Iris pigment epithelial cell (primary cell): ENCODE measurements at regions not wholly inside any gene's neighbourhood (a gene's known extent, or its start where the extent isn't known, plus 50 kb on each side); places are given as distances from the start of the nearest gene placed in this dataset.
"Not testable (repeated sequence)": the region's sequence is repeated elsewhere in the genome, so short reads cannot be mapped to it uniquely, and the experiment has no call there.

Experiments
- DNase-seq: peaks from one replicate; pipeline ENCODE4 v3.0.0-alpha.2; 2011; ENCODE audit warnings: low read depth

DNA sequence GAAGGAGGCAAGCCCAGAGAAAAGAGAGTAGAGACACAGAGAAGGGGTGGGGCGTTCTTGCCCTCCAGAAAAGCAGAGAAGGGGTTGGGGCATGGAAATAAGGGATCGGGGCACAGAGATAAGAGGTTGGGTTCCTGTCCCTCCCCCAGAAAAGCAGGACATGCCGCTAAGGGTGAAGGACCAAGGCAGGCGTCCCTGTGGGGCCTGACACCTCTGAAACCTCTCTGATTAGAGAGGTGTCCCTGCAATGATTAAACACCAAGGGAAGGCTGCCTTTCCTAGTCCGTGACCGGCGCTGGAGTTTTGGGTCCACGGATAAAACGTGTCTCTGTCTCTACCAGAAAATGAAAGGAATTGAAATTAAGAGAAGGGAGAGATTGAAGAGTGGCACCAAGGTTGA lies 914.0 kb upstream of the CRIM1 start:
- not testable (repeated sequence) for DNase-seq

DNA sequence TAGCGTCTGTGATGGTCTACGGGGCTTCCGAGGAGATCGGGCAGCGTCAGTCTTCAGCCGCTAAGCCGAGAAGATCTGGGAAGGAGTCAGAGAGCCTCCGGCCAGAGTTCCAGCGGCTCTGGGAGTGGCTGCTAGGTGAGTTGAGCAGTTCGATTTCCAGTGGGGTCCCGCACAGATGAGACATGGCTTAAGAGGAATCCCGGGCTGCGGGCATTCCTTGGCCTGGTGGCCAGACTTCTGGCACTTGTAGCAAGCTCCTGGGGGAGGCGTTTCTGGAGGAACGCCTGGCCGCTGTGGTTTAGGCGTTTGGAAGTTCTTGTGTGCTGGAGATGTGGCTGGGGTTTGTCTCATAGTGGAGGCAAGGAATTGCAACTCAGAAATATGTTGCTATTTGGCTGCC lies 915.3 kb upstream of the CRIM1 start:
- not testable (repeated sequence) for DNase-seq

DNA sequence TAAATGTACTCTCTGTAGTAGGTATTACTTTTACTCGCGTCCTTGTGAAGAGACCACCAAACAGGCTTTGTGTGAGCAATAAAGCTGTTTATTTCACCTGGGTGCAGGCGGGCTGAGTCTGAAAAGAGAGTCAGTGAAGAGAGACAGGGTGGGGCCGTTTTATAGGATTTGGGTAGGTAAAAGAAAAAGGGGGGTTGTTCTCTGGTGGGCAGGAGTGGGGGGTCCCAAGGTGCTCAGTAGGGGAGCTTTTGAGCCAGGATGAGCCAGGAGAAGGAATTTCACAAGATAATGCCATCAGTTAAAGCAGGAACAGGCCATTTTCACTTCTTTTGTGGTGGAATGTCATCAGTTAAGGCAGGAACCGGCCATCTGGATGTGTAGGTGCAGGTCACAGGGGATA lies 918.7 kb upstream of the CRIM1 start:
- DNase-seq = not testable (repeated sequence)

DNA sequence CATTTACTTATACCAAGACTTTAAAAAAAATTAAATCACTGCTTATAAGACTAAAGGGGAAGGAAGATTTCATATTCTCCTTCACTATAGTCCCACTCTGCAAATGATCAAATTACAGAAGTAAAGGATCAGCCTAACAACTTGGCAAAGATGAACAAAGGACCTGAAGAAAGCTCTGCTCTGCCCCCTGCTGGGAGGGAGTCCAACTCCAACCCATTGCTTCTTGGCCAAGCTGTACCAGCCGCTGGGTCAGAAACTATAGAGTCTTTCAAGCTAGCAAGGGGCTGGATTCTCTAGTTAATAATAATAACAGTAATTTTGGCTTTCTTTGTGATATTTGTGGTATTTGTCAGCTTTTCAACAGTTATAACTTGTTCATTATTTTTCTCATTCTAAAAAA lies 927.0 kb upstream of the CRIM1 start:
- peak; percentile 11 for DNase-seq

DNA sequence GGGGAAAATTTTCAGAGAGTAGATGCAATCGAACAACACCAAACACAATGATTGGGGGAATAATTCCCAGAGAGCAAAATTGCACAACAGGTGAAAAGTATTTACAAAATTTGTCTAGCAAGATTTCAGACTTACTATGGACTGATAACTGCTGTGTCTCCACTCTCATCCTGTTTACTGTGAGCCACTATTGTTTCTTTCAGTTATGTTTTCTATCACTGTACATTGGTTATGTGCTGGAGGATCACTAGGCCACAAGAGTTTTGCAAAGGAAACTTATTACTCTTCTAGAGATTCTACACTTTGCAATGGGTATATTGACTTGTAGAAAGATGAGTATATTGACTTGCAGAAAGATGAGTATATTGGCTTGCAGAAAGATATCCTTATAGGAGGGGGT lies 934.1 kb upstream of the CRIM1 start:
- no peak for DNase-seq

DNA sequence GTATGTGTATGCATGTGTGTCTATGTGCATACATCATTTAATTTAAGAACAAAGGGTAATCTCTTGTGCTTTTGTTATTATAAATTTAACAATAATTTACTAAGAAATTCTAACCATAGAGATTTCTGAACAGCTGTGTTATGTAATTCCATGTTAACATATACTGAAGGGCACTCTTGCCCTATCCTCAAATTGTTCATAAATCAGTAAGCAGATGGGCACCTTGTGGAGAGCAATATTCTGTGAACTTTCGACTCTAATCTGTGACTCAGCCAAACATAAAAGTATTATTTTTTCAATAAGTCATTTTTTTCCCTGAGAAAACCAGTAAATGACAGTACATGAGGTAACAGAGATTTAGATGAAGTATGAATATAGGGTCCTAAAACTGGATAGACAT lies 938.3 kb upstream of the CRIM1 start:
- DNase-seq = peak; percentile 4

DNA sequence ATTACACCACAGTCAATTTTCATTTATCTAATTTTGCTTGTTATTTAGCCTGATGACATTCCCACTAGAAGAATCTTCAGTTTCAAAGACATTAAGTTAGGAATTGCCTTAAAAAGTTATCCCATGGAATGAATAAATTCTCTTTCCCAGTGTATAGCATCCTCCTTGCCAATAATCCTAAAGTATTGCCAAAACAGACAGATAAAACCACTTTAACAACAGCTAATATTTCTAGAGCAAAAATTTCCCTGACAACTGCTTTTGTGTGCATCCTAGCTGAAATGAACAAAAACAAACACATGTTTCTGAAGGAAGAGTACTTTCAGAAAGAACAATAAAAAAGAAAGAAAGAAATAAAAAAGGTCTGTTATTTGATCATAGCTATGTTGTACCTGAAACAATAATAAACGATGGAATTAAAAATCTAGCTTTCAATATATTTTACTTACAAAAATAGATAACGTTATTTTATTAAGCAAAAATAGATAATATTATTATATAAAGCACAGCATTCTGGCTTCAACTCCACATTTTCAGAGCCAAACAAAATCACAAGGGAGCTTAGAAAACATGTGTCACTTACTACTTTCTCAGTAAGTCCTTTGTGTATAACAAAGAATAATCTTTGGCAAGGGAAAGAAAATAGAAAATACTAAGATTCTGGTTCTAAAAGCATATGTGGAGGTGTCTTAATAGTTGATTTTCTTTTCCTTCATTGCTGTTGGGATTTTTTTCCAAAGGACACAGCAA lies 939.0 kb upstream of the CRIM1 start:
- no peak for DNase-seq

DNA sequence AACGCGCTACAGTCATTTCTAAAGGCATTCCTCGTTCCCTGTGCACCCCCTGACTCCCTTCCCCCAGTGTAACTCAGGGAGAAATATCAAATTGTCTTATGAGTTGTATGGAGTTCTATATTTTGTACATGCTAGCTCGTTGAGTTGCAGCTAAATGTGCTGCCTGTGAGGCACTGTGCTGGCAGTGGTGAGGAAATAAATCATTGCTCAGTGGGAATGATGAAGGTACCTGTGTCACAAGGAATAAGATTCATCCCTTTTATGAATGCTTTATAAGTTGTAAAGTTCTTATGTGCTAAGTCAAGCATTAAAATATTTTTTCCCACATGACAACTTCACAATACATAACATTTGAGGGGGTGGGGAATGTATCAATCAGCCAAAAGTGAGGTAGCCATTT lies 939.6 kb upstream of the CRIM1 start:
- DNase-seq = no peak

DNA sequence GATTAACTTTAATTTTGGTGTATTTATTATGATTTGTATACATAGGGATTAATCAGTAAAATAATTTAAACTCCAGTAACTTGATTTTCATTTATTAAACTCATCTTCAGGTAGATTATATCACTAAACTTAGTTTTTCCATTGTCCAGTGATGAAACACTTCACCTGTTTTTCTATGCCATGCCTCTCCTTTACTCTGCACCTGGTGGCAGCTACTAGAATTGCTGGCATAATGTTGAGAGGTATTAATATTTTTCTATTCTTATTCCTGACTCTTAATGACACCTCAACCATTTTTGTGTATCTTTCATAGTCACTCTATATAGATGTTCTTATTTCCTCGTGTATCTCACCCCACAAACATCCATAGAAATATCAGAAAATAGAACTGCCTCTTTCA lies 940.3 kb upstream of the CRIM1 start:
- peak; percentile 1 for DNase-seq

DNA sequence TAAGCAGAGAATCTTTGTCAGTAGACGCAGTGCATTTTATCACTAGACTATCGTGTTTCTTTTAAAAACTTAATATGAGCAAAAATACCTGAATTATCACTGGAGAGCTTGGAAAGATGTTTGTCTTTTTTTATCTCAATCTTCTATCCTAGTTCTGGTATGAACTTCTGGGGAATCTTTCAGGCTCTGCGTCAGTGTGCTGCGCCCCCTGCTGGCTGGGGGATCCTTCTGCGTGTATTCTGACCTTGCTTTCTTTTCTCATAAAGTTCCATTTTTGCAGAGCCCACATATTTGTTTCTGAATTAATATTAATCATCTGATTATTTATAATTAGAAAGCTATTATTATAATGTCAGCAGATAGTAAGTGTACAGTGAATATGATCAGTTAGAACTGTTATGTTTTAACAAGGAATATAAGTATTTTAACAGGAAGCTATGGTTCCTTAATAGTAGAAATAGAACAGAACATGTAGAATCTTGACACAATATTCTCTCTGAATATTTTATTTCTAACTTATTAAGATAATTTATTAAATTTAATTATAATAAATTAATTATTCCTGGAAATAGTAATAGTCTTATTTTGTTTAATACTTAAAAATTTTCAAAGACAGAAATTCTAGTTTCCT lies 945.0 kb upstream of the CRIM1 start:
- DNase-seq = peak; percentile 54

DNA sequence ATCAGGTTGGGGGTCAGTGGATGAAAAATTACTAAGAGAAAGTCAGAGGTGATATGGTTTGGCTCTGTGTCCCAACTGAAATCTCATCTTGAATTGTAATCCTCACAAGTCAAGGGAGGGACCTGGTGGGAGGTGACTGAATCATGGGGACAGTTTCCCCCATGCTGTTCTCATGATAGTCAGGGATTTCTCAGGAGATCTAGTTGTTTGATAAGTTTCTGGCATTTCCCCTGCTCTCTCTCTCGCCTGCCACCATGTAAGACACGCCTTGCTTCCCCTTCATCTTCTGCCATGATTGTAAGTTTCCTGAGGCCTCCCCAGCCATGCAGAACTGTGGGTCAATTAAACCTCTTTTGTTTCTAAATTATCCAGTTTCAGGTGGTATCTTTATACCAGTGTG lies 945.8 kb upstream of the CRIM1 start:
- no peak for DNase-seq

DNA sequence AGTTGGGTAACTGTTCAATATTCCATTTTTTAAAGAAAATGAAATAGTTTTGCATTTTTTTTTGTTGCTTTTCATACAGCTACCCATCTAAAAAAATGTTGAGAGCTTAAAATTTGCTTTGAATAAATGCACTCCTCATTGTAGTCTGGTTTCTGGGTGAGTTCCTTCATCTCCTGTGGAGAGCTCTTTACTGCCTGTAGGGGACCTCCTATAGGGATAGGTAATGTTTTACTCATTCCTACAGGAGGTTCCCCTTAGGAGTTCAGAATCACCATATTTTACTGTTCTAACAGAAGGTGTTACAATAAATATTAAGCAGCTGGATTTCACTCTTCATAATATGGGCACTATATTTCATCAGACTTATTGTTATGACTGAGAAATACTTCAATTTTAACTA lies 947.3 kb upstream of the CRIM1 start:
- no peak for DNase-seq

DNA sequence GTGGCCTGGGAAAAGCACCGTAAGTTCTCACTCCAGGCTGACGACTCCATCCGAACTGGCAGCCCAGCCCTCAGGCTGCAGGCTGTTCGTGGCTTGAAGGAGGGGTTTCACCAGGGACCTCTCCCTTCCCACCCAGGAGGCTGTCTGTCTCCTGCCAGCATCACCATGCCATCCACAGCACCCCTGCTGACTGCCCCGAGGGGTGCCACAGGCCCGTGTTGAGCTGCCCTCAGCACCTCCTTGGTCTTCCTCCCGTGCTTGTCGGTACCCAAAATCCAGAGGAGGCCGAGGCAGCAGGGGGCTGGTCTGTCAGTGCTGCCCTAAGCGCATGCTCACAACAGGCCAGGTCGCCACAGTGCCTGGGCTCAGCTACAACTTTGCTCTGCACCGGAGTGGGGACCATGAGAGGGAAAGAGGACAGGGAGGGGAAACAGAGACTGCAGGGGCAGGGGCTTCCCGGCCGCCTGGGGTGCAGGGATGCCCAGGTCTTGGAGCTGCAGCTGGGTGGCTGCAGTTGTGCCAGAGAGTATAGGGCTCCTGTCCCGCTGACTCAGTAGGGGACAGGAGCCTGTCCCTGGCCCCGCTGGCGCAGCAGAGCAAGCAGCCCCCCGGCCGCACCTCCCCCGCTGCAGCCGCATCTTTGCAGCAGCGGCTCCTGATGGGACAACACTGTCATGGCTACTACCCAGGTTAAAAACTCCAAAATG lies 963.7 kb upstream of the CRIM1 start:
- no peak for DNase-seq

DNA sequence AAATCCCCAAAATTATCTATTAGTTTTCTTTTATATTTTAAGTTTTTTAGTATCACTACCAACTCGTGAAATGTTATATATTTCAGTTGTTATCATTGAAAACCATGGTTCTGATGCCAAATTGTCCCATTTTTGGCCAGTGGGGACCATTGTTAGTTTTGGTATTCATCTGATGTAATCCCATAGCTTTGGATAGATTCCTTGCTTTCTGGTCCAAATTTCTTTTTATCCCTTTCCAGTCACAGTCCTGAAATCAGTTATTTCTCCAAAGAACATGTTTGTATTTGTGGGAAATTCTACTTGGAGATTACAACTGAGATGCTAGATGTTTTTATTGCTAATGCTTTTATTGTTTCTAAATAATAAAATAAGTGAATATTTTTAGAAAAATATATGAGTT lies 976.8 kb upstream of the CRIM1 start:
- DNase-seq = no peak

DNA sequence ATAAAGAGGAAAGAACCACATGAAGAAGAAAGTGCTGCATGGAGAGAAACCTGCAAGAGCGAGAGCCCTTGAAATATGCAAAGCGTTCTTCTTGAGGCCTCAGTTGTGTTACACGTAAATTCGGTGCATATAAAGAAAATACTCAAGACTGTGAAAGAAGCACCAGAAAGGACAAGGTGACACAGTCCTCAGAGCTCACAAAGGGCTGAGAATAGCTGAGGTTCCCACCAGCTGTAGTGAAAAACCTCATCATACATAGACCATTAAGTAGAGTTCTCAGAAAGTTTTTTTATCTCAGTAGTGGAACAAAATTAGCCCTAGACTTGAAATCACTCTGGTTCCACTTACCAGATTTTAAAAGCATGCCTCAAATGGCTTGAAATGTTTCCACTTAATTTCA lies 980.7 kb upstream of the CRIM1 start:
- DNase-seq = no peak

DNA sequence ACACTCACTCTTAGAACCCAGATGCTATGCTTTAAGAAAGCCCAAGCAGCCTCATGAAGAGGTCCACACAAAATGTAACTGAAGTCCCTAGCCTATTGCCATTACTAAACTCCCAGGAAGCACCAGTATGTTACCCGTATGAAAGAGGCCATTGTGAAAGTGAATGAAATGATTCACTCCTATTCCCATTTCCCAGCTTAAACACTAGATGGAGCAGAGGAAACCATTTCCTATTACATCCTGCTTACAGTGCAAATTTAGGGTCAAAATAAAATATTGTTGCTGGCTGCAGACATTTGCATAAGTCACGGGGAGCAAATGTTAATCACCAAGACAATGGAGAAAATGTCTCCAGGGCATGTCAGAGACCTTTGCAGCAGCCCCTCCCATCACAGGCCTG lies 989.7 kb upstream of the CRIM1 start:
- peak; percentile 27 for DNase-seq

DNA sequence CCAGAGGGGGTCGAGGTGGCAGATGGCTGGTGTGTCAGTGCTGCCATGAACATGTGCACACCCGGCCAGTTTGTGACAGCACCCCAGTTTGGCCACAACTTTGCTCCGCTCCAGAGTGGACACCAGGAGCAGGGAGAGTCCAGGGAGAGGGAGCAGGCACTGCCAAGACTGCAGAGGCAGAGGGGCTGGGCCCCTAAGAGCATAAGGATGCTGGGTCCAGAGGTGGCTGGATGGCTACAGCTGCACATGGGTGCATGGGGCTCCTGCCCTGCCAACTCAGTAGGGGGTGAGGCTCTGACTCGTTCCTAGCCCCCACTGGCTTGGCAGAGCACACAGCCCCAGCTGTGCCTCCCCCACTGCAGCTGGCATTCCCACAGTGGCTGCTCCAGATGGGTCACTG lies 999.2 kb upstream of the CRIM1 start:
- no peak for DNase-seq

DNA sequence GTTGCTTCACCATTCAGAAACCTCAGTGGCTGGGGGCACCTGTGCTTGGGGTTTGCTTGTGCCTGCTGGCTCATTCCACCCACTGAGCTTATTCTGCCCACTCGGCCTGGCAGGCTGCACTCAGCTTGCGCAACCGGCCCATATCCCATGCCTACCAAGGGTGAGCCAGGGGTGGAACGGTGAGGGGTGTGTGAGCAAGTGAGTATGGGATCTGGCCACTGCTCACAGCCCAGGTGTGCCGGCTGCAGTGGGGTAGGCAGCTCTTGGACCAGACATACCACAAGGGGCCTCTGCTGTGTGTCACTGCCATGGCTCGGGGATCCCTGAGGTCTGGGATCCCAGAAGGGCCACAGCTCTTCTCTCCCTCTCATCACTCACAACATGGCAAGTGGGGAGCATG lies 1000.5 kb upstream of the CRIM1 start:
- no peak for DNase-seq

DNA sequence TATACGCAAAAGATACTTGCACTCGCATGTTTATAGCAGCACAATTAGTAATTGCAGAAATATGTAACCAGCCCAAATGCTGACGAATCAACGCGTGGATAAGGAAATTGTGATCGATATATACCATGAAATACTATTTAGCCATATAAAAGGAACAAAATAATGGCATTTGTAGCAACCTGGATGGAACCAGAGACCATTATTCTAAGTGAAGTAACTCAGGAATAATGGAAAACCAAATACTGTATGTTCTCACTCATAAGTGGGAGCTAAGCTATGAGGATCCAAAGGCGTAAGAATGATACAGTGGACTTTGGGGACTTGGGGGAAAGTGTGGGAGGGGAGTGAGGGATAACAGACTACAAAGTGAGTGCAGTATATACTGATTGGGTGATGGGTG lies 1008.0 kb upstream of the CRIM1 start:
- DNase-seq = no peak

DNA sequence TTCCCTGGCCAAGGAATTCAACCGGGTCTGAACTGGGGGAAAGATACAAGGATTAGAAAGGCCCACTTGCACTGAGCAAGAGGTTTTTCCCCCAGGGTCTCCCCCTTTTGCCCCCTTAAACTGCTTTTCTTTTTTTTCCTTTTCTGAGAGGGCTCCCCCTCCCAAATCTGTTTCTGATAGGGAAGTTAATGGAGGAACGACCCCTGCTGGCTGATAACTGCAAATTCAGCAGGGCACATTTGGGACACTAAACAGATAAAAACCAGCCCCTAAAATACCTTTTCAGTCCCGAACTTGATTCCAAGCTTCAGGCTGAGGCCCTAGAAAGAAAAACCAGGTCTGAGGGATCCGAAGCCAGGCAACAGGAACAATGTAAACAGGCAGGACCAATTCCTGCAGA lies 1012.4 kb upstream of the CRIM1 start:
- no peak for DNase-seq

DNA sequence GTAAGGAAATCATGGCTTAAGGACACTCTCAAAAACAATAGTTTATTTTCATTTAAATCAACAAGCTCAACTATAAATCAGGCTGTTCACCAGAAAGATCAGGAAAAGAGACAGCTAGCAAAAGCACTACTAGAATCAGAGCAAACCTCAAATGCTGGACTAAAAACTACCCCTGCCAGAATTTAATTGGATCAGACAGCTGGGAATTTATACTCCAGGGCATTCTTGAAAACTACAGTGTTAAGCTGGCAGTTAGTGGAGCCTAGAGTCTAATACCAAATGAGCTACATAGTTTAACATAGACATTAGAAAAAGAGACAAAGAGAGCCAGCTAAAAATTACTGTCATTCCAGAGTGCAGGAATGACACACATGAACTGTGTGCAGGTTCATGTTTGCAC lies 1016.4 kb upstream of the CRIM1 start:
- no peak for DNase-seq

DNA sequence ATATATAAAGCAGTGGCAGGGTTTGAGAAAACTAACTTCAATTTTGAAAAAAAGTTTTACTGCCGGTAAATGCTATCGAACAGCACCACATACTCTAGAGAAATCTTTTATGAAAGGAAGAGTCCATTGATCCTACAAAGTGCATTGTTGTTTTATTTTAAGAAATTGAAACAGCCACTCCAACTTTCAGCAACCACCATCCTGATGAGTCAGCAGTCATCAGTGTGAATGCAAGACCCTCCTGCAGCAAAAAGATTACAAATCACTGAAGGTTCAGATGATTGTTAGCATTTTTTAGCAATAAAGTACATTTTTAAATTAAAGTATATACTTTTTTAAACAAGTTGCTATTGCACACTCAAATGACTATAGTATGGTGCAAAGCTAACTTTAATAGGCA lies 1017.7 kb upstream of the CRIM1 start:
- no peak for DNase-seq

DNA sequence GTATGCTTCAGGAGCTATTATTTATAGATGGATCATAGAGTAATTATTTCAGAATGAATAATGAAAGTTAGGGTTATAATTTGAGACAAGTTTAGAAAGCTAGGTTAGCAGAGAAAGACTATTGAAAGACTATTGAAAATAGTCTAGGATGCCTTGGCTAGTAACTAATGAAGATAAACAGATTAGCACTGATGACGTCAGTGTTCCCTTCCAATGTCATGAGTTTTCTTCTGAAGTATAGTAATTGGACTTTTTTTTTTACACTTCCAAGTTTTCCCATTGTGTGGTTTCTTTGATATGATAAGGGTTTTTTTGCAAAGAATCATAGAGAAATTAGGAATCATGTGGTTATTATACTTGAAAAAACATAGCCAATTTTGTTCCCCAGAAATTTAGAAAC lies 1041.5 kb upstream of the CRIM1 start:
- no peak for DNase-seq

DNA sequence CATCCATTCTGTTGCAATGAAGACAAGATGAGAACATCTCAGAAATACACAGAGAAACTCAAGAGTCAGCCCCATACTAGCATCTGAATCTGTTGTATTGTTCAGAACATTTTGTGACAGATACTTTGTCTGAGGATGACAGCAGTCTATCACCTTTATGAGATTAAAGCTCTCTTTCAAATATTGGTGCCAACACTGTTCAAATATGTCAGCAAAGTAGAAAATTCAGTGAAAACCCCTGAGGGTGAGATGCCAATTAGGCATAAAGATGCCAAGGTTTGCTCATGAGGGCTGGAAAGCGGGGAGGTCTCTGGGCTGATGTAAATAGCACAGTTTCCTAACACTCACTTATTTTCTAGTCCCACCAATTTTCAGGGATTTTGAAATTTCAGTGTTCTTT lies 1054.2 kb upstream of the CRIM1 start:
- no peak for DNase-seq
